ENCODE measurements at regions not wholly inside any gene's neighbourhood (a gene's known extent, or its start where the extent isn't known, plus 50 kb on each side); places are given as distances from the start of the nearest gene placed in this dataset.

DNA sequence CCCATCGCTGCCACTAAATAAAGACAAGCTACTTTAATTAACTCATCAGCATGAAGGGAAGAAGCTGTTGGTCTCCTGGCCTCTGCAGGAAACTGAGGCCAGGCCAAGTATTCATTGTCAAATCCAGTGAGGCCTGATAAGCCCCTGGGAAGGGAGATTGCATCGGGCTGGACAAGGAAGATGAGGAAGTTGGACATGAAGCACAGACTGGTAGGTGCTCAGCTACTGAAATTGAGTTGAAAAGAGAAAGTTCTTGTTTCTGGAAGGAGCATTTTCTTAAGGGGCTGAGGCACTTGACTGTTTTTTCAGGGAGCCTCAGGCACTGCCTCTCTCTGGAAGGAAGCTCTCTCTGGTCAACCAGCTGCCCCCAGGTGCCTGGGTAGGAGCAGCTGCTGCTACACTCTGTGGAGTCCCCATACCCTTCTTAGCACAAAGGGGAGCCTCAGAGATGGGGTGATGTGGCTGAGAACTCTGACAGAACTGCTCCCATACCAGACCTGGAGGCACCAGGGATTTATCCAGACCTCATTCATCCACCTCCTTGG lies 90.3 kb upstream of the IKZF1 start:
- H3K4me1 Mint-ChIP-seq: peaks cover 14 to 74% (median 30%) of the 10 kb centered on the region in 4 donors
- no peaks in the 10 kb centered on the region for H3K27me3 Mint-ChIP-seq
- Histone ChIP-seq H3K27me3 (ENCODE audit: control insufficient read depth, insufficient read depth, low read length) (no peaks in the 10 kb centered on the region), H3K4me3 (ENCODE audit: low read depth, low read length) (no peak overlapping the region), H3K27ac (ENCODE audit: insufficient read depth, low read length, poor library complexity, severe bottlenecking) (no peak overlapping the region), H3K36me3 (ENCODE audit: control insufficient read depth, insufficient read depth, low read length) (no peaks in the 10 kb centered on the region), H3K4me1 (ENCODE audit: control insufficient read depth, insufficient read depth, low read length, poor library complexity, severe bottlenecking) (peaks cover 40% of the 10 kb centered on the region), H3K9me3 (ENCODE audit: control insufficient read depth in 2 of 2, low read length in 2 of 2) (no peaks in the 10 kb centered on the region)
- ATAC-seq (ENCODE audit: low read depth in 2 of 2): no peak
- H3K9me3 Mint-ChIP-seq: no peaks in the 10 kb centered on the region
- peak overlapping the region in 1 of 4 donors; percentile 52 for H3K4me3 Mint-ChIP-seq
- peak overlapping the region in 2 of 3 donors; percentile 28 to 62 for H3K27ac Mint-ChIP-seq
- no peaks in the 10 kb centered on the region for H3K36me3 Mint-ChIP-seq
- DNase-seq: no peak

DNA sequence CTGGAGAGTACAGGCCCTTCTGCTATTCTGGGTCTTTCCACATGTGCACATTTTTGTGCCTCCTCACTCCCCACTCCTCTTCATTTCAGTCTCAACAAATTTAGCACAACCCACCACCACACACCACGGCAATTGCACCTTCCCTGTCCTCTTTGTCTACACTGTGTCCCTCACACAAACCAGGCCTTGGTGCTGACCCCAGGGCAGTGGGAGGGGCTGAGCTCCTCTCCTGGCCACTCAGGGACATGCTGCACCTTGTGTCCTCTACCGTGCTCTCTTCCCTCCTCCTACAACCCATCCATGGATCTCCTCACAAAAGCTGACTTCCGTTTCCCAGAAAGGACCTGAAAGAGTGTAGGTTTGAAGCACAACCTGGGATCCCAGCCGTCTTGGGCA lies 90.9 kb upstream of the IKZF1 start:
- no peaks in the 10 kb centered on the region for H3K9me3 Mint-ChIP-seq
- H3K9me3 ChIP-seq (ENCODE audit: control insufficient read depth in 2 of 2, low read length in 2 of 2): no peaks in the 10 kb centered on the region
- H3K27me3 Mint-ChIP-seq: no peaks in the 10 kb centered on the region
- ATAC-seq (ENCODE audit: low read depth in 2 of 2) (no peak), DNase-seq (no peak)
- peaks cover 40% of the 10 kb centered on the region for H3K4me1 ChIP-seq (ENCODE audit: control insufficient read depth, insufficient read depth, low read length, poor library complexity, severe bottlenecking)
- H3K27ac ChIP-seq (ENCODE audit: insufficient read depth, low read length, poor library complexity, severe bottlenecking): no peak overlapping the region
- H3K27ac Mint-ChIP-seq: peak overlapping the region; percentile 28 to 87 (median 62)
- H3K4me3 ChIP-seq (ENCODE audit: low read depth, low read length): no peak overlapping the region
- no peaks in the 10 kb centered on the region for H3K27me3 ChIP-seq (ENCODE audit: control insufficient read depth, insufficient read depth, low read length)
- H3K36me3 Mint-ChIP-seq: no peaks in the 10 kb centered on the region
- H3K4me3 Mint-ChIP-seq: peak overlapping the region in 2 of 4 donors; percentile 7 to 52
- no peaks in the 10 kb centered on the region for H3K36me3 ChIP-seq (ENCODE audit: control insufficient read depth, insufficient read depth, low read length)
- H3K4me1 Mint-ChIP-seq: peaks cover 14 to 78% (median 33%) of the 10 kb centered on the region in 4 donors

DNA sequence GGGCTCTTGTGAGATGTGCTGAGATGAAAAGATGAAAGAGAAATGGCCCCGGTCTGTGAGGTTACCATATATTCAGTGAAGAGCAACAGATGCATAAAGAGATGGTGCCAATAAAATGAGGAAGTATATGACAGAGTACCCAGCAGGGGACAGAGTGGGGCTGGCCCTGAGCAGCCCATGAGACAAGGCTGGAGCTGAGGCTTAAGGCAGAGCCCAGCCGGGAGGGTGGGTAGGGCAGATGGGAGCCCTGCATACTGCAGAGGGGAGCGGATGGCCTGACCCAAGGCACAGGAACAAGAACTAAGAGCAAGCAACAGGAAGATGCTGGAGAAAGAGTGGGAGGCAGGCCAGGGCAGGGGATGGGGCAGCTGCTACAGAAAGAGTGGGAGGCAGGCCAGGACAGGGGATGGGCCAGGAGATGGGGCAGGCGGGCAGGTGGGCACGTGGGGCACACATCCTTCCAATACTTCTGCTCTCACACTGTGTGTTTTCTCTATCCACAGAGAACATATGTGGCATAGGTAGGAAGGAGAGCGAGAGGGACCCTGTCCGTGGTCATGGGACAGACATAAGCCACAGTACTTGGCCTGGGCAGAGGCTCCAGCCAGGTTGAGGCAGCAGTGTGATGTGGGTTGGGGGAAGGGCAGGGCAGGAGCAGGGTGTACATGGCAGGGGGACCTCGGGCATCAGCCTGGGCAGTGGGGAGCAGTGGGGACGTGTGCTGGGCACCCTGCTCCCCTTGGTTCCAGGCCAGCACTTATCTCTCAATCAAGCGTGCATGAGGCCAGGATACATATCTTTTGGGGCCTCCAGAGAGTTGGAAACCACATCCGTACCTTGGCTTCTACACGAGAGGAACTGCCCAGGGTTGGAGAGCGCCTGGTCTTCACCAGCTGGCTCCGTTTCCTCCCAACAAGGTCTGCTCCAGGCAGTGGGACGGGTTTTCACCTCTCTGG lies 91.6 kb upstream of the IKZF1 start:
- Histone ChIP-seq H3K4me1 (ENCODE audit: control insufficient read depth, insufficient read depth, low read length, poor library complexity, severe bottlenecking) (peaks cover 45% of the 10 kb centered on the region), H3K27ac (ENCODE audit: insufficient read depth, low read length, poor library complexity, severe bottlenecking) (no peak overlapping the region)
- peak in 1 of 3 donors; percentile 66 for DNase-seq

DNA sequence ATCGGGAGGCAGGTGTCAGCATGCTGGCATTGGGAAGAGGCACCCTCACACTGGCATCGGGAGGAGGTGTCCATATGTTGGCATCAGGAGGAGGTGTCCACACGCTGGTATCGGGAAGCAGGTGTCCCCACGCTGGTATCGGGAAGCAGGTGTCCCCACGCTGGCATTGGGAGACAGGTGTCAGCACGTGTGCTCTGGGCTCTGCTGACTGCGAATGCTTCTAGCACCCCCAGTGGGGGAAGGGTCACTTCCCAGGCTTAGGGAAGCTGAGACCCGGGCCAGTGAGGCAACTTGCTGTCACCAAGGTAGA lies 92.5 kb upstream of the IKZF1 start:
- no peak overlapping the region for H3K4me3 ChIP-seq (ENCODE audit: low read depth, low read length)
- Mint-ChIP-seq H3K27me3 (no peaks in the 10 kb centered on the region), H3K4me3 (no peak overlapping the region), H3K36me3 (no peaks in the 10 kb centered on the region), H3K27ac (peak overlapping the region in 1 of 3 donors; percentile 50), H3K4me1 (peaks cover 9 to 86% (median 39%) of the 10 kb centered on the region in 4 donors), H3K9me3 (no peaks in the 10 kb centered on the region)
- no peaks in the 10 kb centered on the region for H3K36me3 ChIP-seq (ENCODE audit: control insufficient read depth, insufficient read depth, low read length)
- H3K27me3 ChIP-seq (ENCODE audit: control insufficient read depth, insufficient read depth, low read length): no peaks in the 10 kb centered on the region
- H3K27ac ChIP-seq (ENCODE audit: insufficient read depth, low read length, poor library complexity, severe bottlenecking): no peak overlapping the region
- no peaks in the 10 kb centered on the region for H3K9me3 ChIP-seq (ENCODE audit: control insufficient read depth in 2 of 2, low read length in 2 of 2)
- DNase-seq (no peak), ATAC-seq (ENCODE audit: low read depth in 2 of 2) (no peak)
- peaks cover 54% of the 10 kb centered on the region for H3K4me1 ChIP-seq (ENCODE audit: control insufficient read depth, insufficient read depth, low read length, poor library complexity, severe bottlenecking)

More for the DNA sequence above, 91.6 kb upstream of the IKZF1 start:
- no peaks in the 10 kb centered on the region for H3K9me3 Mint-ChIP-seq
- no peaks in the 10 kb centered on the region for H3K36me3 ChIP-seq (ENCODE audit: control insufficient read depth, insufficient read depth, low read length)
- H3K36me3 Mint-ChIP-seq: no peaks in the 10 kb centered on the region
- H3K27me3 Mint-ChIP-seq: no peaks in the 10 kb centered on the region
- no peaks in the 10 kb centered on the region for H3K27me3 ChIP-seq (ENCODE audit: control insufficient read depth, insufficient read depth, low read length)
- no peak overlapping the region for H3K4me3 ChIP-seq (ENCODE audit: low read depth, low read length)
- H3K9me3 ChIP-seq (ENCODE audit: control insufficient read depth in 2 of 2, low read length in 2 of 2): no peaks in the 10 kb centered on the region
- ATAC-seq (ENCODE audit: low read depth in 2 of 2): peak; percentile 41 to 51
- peak overlapping the region in 3 of 4 donors; percentile 26 to 52 (median 48) for H3K4me3 Mint-ChIP-seq
- H3K4me1 Mint-ChIP-seq: peaks cover 12 to 84% (median 34%) of the 10 kb centered on the region in 4 donors
- peak overlapping the region; percentile 62 to 87 (median 78) for H3K27ac Mint-ChIP-seq

DNA sequence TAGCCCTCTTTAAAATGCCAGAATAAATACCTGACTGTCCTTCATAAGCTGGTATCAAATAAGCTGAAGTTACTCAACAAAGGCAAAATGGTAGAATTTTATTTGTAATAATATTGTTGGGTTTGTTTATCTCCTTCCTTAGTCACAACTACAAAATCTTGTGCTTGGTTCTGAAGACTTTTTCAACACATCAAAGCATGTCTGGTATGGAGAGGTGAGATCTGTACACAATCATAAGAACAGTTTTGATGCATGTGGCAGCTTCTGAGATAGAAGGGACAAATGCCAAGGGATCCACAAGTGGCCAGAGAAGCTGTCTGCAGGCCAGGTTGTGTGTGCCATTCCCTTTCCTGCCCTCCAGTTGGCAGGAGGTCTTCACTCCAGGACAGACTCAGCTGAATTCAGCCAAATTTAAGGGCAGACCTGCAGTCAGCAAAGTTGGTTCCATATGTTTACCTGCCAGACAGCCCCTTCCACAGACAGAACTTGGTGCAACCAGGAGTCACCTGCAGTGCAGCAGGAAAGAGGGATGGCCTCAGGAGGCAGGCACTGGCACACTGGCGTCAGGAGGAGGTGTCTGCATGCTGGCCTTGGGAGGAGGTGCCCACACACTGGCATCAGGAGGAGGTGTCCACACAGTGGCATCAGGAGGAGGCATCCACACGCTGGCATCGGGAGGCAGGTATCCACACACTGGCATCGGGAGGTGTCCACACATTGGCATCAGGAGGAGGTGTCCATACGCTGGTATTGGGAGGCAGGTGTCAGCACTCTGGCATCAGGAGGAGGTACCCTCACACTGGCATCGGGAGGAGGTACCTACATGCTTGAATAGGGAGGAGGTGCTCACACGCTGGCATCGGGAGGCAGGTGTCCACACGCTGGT lies 93.1 kb upstream of the IKZF1 start:
- Histone ChIP-seq H3K27ac (ENCODE audit: insufficient read depth, low read length, poor library complexity, severe bottlenecking) (no peak overlapping the region), H3K36me3 (ENCODE audit: control insufficient read depth, insufficient read depth, low read length) (no peaks in the 10 kb centered on the region), H3K9me3 (ENCODE audit: control insufficient read depth in 2 of 2, low read length in 2 of 2) (no peaks in the 10 kb centered on the region), H3K27me3 (ENCODE audit: control insufficient read depth, insufficient read depth, low read length) (no peaks in the 10 kb centered on the region), H3K4me3 (ENCODE audit: low read depth, low read length) (no peak overlapping the region), H3K4me1 (ENCODE audit: control insufficient read depth, insufficient read depth, low read length, poor library complexity, severe bottlenecking) (peaks cover 60% of the 10 kb centered on the region)
- ATAC-seq (ENCODE audit: low read depth in 2 of 2) (no peak), DNase-seq (no peak)
- Mint-ChIP-seq H3K4me1 (peaks cover 9 to 90% (median 44%) of the 10 kb centered on the region in 4 donors), H3K27ac (peak overlapping the region; percentile 26 to 93 (median 91)), H3K27me3 (no peaks in the 10 kb centered on the region), H3K9me3 (no peaks in the 10 kb centered on the region), H3K36me3 (no peaks in the 10 kb centered on the region), H3K4me3 (peak overlapping the region in 3 of 4 donors; percentile 39 to 80 (median 50))

DNA sequence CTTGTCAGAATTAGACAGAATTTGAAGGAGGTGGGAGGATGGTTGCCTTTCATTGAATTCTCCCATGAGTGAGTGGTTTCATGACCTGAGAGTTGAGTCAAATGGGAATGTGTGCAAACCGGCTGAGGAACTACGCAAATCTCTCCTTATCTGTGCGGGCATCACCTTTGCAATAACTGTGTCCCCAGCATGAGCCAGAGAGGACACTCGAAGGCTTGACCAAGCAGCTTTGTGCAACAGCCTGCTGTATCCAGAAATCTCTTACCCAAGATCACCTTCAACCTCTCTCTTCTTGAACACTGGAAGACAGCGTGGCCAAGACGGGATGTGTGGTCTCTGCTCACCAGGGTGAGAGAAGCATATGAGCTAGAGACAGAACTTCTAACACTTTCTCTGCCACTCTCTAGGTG lies 93.8 kb upstream of the IKZF1 start:
- Histone ChIP-seq H3K4me1 (ENCODE audit: control insufficient read depth, insufficient read depth, low read length, poor library complexity, severe bottlenecking) (peaks cover 62% of the 10 kb centered on the region), H3K27ac (ENCODE audit: insufficient read depth, low read length, poor library complexity, severe bottlenecking) (no peak overlapping the region), H3K36me3 (ENCODE audit: control insufficient read depth, insufficient read depth, low read length) (no peaks in the 10 kb centered on the region), H3K4me3 (ENCODE audit: low read depth, low read length) (no peak overlapping the region), H3K27me3 (ENCODE audit: control insufficient read depth, insufficient read depth, low read length) (no peaks in the 10 kb centered on the region), H3K9me3 (ENCODE audit: control insufficient read depth in 2 of 2, low read length in 2 of 2) (no peaks in the 10 kb centered on the region)
- Mint-ChIP-seq H3K27me3 (no peaks in the 10 kb centered on the region), H3K4me1 (peaks cover 10 to 90% (median 48%) of the 10 kb centered on the region in 4 donors), H3K27ac (peak overlapping the region; percentile 76 to 93 (median 91)), H3K9me3 (no peaks in the 10 kb centered on the region), H3K36me3 (no peaks in the 10 kb centered on the region), H3K4me3 (peak overlapping the region in 3 of 4 donors; percentile 41 to 80 (median 50))
- DNase-seq (no peak), ATAC-seq (ENCODE audit: low read depth in 2 of 2) (no peak)

DNA sequence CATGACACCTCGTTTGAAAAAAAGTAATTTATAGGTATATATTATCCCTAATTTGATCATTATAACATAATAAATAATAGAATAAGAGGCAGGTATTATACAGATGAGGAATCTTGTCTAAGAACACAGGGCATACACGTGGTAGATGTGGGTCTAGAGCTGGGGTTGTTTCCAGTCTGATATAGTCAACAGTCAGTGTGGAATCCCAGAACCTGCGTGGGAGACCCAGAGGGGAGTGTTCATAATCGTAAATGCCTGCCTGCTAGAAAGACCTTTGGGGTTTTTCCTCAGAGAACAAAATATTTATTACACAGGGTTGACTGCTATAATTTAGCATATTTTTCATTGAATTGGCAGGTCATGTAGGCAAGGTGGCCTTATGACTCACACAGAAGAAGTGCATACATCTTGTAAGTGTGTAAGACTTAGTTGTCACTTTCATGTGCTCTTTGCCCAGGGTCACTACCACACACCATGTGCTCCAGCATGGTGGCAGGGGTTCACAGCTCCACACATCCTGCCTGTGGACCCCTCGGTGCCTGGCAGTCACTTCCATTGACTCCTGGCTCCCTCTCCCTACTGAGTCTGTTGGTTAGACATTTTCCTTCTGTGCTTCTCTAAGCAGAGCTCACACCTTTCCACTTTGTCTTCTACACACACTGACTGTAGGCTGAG lies 94.9 kb upstream of the IKZF1 start:
- Mint-ChIP-seq H3K9me3 (no peaks in the 10 kb centered on the region), H3K4me1 (peaks cover 16 to 92% (median 57%) of the 10 kb centered on the region in 4 donors), H3K27ac (peak overlapping the region; percentile 76 to 93 (median 91)), H3K4me3 (peak overlapping the region in 1 of 4 donors; percentile 30), H3K36me3 (no peaks in the 10 kb centered on the region), H3K27me3 (no peaks in the 10 kb centered on the region)
- no peak overlapping the region for H3K27ac ChIP-seq (ENCODE audit: insufficient read depth, low read length, poor library complexity, severe bottlenecking)
- H3K36me3 ChIP-seq (ENCODE audit: control insufficient read depth, insufficient read depth, low read length): no peaks in the 10 kb centered on the region
- peaks cover 73% of the 10 kb centered on the region for H3K4me1 ChIP-seq (ENCODE audit: control insufficient read depth, insufficient read depth, low read length, poor library complexity, severe bottlenecking)
- no peaks in the 10 kb centered on the region for H3K9me3 ChIP-seq (ENCODE audit: control insufficient read depth in 2 of 2, low read length in 2 of 2)
- peak; percentile 5 to 11 for ATAC-seq (ENCODE audit: low read depth in 2 of 2)
- peak in 1 of 3 donors; percentile 58 for DNase-seq
- H3K4me3 ChIP-seq (ENCODE audit: low read depth, low read length): no peak overlapping the region
- no peaks in the 10 kb centered on the region for H3K27me3 ChIP-seq (ENCODE audit: control insufficient read depth, insufficient read depth, low read length)

All from CD4-positive, CD25-positive, alpha-beta regulatory T cell (primary cell).